Heart left ventricle (tissue), 16 donors: ENCODE measurements at regions not wholly inside any gene's neighbourhood (a gene's known extent, or its start where the extent isn't known, plus 50 kb on each side); places are given as distances from the start of the nearest gene placed in this dataset.

Source experiments
- ATAC-seq, 4 donors: fragments of 200-7000 bp; cut with Tn5 transposase; one replicate each; pipeline ENCODE4 v1.9.1; 2020 to 2022; ENCODE audit warnings: moderate library complexity in 4 of 4, mild to moderate bottlenecking in 3 of 4, moderate number of reproducible peaks in 1 of 4
- DNase-seq, 5 donors: peaks; one replicate each; pipeline ENCODE4 v3.0.0-alpha.2; 2020
- H3K27ac ChIP-seq, 12 donors: fragments of 200-600 bp; sonication (generic) in 4 of 12; one replicate each; pipeline versions ENCODE4 v1.5.0 to v1.8.0; 2016 to 2022; ENCODE audit warnings: mild to moderate bottlenecking in 2 of 12
- H3K27me3 ChIP-seq, 9 donors: fragments of 200-600 bp; sonication (generic) in 2 of 9; one replicate each; pipeline versions ENCODE4 v1.5.1 to v1.8.0; 2016 to 2022; ENCODE audit warnings: mild to moderate bottlenecking in 3 of 9
- H3K36me3 ChIP-seq, 9 donors: fragments of 200-600 bp; sonication (generic) in 2 of 9; one replicate each; pipeline versions ENCODE4 v1.5.0 to v1.8.0; 2018 to 2022; ENCODE audit warnings: mild to moderate bottlenecking in 2 of 9
- H3K4me1 ChIP-seq, 12 donors: fragments of 200-600 bp; sonication (generic) in 4 of 12; one replicate each; pipeline versions ENCODE4 v1.5.0 to v1.8.0; 2016 to 2022; ENCODE audit warnings: mild to moderate bottlenecking in 3 of 12
- H3K4me3 ChIP-seq, 12 donors: fragments of 200-600 bp; sonication (generic) in 4 of 12; one replicate each; pipeline versions ENCODE4 v1.5.0 to v1.8.0; 2017 to 2022; ENCODE audit warnings: mild to moderate bottlenecking in 9 of 12, moderate library complexity in 4 of 12
- H3K9me3 ChIP-seq, 12 donors: fragments of 200-600 bp; sonication (generic) in 4 of 12; one replicate each; pipeline versions ENCODE4 v1.5.0 to v1.8.0; 2016 to 2022; ENCODE audit warnings: mild to moderate bottlenecking in 1 of 12
- POLR2A ChIP-seq, 2 donors: fragments of 450-650 bp; IDR thresholded peaks; one replicate each; pipeline ENCODE4 v1.6.1; 2017; ENCODE audit warnings: antibody characterized with exemption in 2 of 2, mild to moderate bottlenecking in 2 of 2, moderate library complexity in 2 of 2
- WGBS, 4 donors: extraction: QIAGEN DNeasy Blood & Tissue Kit in 2 of 4; methylation state at CpG; one replicate each; pipeline versions ENCODE4 v1.1.5 to v1.1.7; 2013 to 2018; 5-methylcytosine and 5-hydroxymethylcytosine counted together
- intact Hi-C, 10 donors: fragments of 100-400 bp; cut with DNase I; formaldehyde crosslinking; loops; one replicate each; pipeline versions ENCODE4 v1.11.1 to v1.14.2; 2022
- TF ChIP-seq, protein P1 (sequence below), 12 donors: fragments of 200-600 bp; sonication (generic) in 4 of 12; IDR thresholded peaks; one replicate each; pipeline versions ENCODE4 v1.5.0 to v1.8.0; 2018 to 2022; ENCODE audit warnings: antibody characterized with exemption in 12 of 12, mild to moderate bottlenecking in 5 of 12
- donor health status: ischemic (EF 13 %, LVEDD 7.1; RV severe dilation, severe dysfunction).
- donor health status: healthy with polysubstance abuse.
- donor health status: DM: no; HTN: yes; CAD: no.
- donor health status: DM: no; HTN: no; CAD: no.
- donor health status: ischemic (EF 25% LVEDD 6.9; RV normal size, moderate dysfunction).
- donor health status: ischemic (EF 25% LVEDD 5.7; RV mildly dilated, moderate dysfunction).
- donor health status: healthy.
- donor health status: DM: yes; HTN: yes; CAD: no.
- donor health status: ischemic (EF 35%, LVEDD 5.7; RV mildly dilated, moderate dysfunction).
- donor health status: nonischemic (EF 11% LVEDD 7.7; RV severe dilation, severe dysfunction).
- donor health status: DM: yes; HTN: yes; CAD: no.
- donor health status: PGD.
- donor health status: ischemic (EF 29% LVEDD 5.4; RV normal size, mild dysfunction).
- donor health status: nonischemic (EF 23%, LVEDD 6.1; RV moderate dilation, normal function).

DNA sequence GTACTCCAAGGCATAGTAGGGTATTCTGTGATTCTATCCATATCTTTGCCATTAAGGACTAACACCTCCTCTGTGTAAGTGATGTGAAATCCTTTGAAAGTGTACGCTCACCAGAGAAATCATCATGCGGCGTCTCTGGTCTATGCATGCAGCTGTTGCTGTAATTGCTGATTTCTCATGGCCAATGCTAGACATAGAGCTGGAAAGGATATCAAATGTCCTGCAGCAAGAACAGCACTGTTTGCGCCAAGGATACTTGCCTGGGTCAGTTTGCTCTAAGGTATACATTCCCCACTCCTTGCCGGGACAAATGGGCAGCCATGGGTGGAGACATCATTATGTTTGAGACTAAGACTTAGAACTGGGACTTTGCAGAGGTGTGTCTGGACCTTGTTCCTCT lies 896.4 kb downstream of the BCL11B start:
- Histone ChIP-seq H3K27ac (no peak overlapping the region), H3K4me3 (no peak overlapping the region), H3K36me3 (no peaks in the 10 kb centered on the region), H3K27me3 (peaks cover 0 to 5% (median 0%) of the 10 kb centered on the region in 9 donors), H3K9me3 (no peaks in the 10 kb centered on the region), H3K4me1 (no peaks in the 10 kb centered on the region)
- intact Hi-C loops: no loop called here
- DNase-seq (no peak), ATAC-seq (no peak)
- TF ChIP-seq, protein P1, sequence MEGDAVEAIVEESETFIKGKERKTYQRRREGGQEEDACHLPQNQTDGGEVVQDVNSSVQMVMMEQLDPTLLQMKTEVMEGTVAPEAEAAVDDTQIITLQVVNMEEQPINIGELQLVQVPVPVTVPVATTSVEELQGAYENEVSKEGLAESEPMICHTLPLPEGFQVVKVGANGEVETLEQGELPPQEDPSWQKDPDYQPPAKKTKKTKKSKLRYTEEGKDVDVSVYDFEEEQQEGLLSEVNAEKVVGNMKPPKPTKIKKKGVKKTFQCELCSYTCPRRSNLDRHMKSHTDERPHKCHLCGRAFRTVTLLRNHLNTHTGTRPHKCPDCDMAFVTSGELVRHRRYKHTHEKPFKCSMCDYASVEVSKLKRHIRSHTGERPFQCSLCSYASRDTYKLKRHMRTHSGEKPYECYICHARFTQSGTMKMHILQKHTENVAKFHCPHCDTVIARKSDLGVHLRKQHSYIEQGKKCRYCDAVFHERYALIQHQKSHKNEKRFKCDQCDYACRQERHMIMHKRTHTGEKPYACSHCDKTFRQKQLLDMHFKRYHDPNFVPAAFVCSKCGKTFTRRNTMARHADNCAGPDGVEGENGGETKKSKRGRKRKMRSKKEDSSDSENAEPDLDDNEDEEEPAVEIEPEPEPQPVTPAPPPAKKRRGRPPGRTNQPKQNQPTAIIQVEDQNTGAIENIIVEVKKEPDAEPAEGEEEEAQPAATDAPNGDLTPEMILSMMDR (IDR thresholded peaks at IDR 0.05): no peak
- no peak for TF ChIP-seq POLR2A (IDR thresholded peaks at IDR 0.05)
- 91 to 96% (median 92%) methylated on average over 5 of the region's 5 CpGs for WGBS, 4 donors

DNA sequence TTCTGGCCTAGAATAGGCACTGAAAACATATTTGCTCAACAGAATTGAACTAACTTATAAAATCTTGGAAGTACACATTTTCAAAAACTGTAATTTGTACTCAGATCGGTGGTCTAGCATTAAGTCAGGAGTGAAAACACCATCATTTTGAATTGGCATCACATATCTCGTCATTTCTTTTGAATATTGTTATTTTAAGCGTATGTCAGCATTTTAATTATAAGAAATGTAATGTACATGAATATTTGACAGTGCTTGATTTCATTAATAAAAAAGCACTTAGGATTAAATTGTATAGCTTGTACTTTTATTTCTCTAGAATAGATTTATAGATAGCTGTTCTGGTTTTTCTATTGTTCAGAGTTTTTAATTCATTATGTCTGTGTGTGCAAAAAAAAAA lies 892.2 kb downstream of the BCL11B start:
- Histone ChIP-seq H3K27ac (no peak overlapping the region), H3K4me3 (no peak overlapping the region), H3K4me1 (no peaks in the 10 kb centered on the region), H3K9me3 (no peaks in the 10 kb centered on the region), H3K27me3 (peaks cover 0 to 7% (median 0%) of the 10 kb centered on the region in 9 donors), H3K36me3 (no peaks in the 10 kb centered on the region)
- no peak for ATAC-seq
- DNase-seq: no peak
- intact Hi-C loops: no loop called here
- 54 to 79% (median 62%) methylated on average over 3 of the region's 3 CpGs for WGBS, 4 donors
- TF ChIP-seq POLR2A (IDR thresholded peaks at IDR 0.05): no peak
- TF ChIP-seq, protein P1 (IDR thresholded peaks at IDR 0.05): no peak

DNA sequence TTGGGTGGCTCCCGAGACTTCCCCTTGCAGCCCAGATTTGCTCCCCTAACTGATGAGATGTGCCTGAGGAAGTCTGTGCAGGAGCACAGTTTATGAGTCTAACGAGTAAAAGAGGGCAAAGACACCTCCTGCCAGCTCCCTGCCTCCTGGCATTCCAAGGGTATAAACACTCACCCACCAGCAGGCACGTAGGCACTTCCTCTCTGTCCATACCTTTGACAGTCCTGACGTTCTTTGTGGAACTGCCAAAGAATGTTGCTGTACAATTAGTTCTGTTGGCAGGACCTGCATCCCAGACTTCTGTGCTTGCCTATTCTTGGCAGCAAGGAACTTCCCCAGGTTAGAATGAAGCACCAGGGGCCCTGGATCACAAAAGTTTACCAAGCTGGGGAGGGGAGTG lies 889.3 kb downstream of the BCL11B start:
- Histone ChIP-seq H3K4me1 (no peaks in the 10 kb centered on the region), H3K4me3 (no peak overlapping the region), H3K27me3 (peaks cover 0 to 7% (median 0%) of the 10 kb centered on the region in 9 donors), H3K27ac (no peak overlapping the region), H3K36me3 (no peaks in the 10 kb centered on the region), H3K9me3 (no peaks in the 10 kb centered on the region)
- TF ChIP-seq, protein P1 (IDR thresholded peaks at IDR 0.05): no peak
- no peak for TF ChIP-seq POLR2A (IDR thresholded peaks at IDR 0.05)
- intact Hi-C loops: no loop called here
- no peak for ATAC-seq
- 57 to 66% (median 65%) methylated on average over 4 of the region's 4 CpGs for WGBS, 4 donors
- no peak for DNase-seq

DNA sequence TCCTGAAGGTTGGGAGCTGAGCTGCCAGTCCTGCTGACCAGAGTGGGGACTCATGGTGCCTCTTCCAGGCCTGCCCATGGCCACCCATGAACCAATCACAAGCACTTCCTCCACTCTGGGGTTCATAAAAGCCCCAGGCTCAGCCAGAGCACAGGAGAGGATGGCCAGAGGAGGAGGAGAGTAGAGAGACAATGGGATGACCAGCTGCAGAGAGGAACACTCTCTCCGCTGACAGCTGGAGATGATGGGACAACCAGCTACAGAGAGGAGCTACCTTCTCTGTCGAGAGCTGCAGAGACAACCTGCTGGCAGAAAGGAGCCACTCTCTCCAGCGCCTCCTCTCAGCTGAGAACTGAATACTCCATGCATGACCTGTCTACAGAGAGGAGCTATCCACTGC lies 886.1 kb downstream of the BCL11B start:
- no peak for TF ChIP-seq POLR2A (IDR thresholded peaks at IDR 0.05)
- TF ChIP-seq, protein P1 (IDR thresholded peaks at IDR 0.05): no peak
- no peaks in the 10 kb centered on the region for H3K9me3 ChIP-seq
- peaks cover 0 to 3% (median 0%) of the 10 kb centered on the region in 9 donors for H3K27me3 ChIP-seq
- H3K4me3 ChIP-seq: no peak overlapping the region
- no peaks in the 10 kb centered on the region for H3K4me1 ChIP-seq
- no peaks in the 10 kb centered on the region for H3K36me3 ChIP-seq
- ATAC-seq (no peak), DNase-seq (no peak)
- H3K27ac ChIP-seq: no peak overlapping the region
- WGBS, 4 donors: 68 to 77% (median 73%) methylated on average over 3 of the region's 3 CpGs
- intact Hi-C loops: no loop called here
